ENCODE measurements at regions not wholly inside any gene's neighbourhood (a gene's known extent, or its start where the extent isn't known, plus 50 kb on each side); places are given as distances from the start of the nearest gene placed in this dataset.

- no peak for DNase-seq (ENCODE audit: low read depth)
Measured at GRCh38 chr6:138580040-138580439, 80.7 kb upstream of the NHSL1 start.

GRCh38 chr6:138580801-138581200, 81.5 kb upstream of the NHSL1 start:
- no peak for DNase-seq (ENCODE audit: low read depth)

DNA sequence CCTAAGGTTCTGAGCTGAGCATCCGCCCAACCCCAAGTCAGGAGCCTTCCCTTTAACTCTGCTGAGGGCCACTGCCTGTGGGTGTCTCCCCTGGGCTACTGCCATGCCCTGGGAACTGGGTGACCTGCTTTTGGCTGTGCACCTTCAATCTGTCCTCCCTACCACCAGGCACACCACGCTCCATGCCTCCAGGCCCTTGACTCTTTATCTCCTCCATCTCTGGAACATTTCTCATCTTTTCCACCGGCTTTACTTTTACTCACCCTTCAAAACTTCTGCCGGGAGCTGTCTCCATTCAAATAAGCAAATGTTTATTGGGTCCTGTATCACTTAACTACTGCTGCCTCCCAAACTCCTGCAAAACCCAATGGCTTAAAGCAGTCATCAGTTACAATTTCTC, 83.3 kb upstream of the NHSL1 start:
- DNase-seq (ENCODE audit: low read depth) = no peak

DNA sequence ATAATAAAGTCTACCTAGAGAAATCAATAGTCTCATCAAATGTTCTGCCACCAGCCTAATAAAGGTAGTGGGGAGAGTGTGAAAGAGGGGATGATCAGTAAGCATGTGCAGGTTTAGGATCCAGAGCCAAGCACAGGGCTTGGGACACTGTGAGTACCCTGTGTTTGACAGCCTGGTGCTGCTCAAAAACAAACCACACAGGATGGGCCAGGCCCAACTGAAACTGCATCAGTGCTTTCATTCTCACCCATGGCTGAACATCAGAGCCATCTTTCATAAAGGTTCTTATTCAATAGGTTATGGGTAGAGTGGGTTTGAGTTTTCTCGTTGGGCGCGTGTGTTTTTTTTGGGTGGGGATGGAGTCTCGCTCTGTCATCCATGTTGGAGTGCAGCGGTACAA, 87.3 kb upstream of the NHSL1 start:
- DNase-seq (ENCODE audit: low read depth) = no peak

DNA sequence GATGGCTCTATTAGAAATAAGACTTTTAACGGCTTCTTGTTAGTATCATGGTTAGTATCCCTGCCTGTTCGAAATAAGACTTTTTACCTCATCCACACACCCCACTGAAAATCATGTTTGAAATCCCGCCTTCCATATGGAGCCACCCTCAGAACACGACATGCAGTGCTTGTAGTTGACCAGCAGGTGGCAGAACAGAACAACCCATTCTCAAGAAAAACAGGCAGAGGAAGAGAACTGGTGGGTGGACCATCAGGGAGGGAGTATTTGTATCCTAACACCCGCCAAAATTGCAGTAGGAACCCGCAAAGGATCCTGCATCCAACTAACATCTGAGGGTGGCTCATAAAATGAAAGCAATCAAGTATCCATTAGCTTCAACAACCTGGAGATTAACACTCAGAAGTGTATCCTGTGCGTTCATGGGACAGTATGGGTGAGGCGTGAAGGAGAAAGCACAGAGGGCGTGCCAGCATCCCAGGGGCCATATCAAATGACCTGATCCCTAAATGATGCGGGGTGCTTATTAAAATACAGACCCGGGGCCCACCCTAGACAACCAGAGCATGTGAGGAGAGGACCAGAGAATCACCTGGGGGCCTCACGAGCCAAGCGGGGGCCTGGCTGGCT, 89.6 kb upstream of the NHSL1 start:
- DNase-seq (ENCODE audit: low read depth) = peak; percentile 78

DNA sequence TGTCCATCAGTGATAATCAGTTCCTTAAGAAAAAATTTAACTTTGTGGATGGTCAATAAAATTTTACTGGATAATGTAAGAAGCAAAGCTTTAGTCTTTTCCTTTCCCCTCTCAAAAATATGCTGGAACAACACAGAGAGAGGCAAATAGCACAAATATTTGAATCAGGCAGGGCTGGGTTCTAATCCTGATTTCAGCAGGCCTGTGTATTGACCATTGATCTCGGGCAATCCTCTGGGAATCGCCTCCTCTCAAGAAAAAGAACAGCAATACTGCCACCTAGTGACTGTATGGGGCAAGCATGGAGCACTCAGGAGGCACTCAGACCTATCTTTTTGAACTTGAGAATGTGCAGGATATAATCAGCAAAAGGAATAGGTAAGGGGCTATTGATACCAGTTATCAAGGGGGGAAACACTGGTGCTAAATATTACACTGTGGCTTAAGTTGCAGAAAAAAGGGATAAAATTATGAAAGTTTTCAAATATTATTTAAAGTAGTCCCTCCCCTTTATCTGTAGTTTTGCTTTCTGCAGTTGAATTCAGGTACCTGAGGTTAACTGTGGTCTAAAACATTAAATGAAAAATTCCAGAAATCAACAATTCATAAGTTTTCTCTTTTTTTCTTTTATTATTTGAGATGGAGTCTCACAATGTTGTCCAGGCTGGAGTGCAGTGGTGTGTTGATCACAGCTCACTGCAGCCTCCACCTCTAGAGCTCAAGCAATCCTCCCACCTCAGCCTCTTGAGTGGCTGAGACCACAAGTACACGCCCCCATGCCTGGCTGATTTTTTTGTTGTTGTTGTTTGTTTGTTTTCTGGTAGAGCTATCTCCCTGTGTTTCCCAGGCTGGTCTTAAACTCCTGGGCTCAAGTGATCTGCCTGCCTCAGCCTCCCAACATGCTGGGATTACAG, 91.8 kb upstream of the NHSL1 start:
- DNase-seq (ENCODE audit: low read depth) = peak; percentile 63

GRCh38 chr6:138592749-138593123, 93.4 kb upstream of the NHSL1 start:
- DNase-seq (ENCODE audit: low read depth) = no peak

DNA sequence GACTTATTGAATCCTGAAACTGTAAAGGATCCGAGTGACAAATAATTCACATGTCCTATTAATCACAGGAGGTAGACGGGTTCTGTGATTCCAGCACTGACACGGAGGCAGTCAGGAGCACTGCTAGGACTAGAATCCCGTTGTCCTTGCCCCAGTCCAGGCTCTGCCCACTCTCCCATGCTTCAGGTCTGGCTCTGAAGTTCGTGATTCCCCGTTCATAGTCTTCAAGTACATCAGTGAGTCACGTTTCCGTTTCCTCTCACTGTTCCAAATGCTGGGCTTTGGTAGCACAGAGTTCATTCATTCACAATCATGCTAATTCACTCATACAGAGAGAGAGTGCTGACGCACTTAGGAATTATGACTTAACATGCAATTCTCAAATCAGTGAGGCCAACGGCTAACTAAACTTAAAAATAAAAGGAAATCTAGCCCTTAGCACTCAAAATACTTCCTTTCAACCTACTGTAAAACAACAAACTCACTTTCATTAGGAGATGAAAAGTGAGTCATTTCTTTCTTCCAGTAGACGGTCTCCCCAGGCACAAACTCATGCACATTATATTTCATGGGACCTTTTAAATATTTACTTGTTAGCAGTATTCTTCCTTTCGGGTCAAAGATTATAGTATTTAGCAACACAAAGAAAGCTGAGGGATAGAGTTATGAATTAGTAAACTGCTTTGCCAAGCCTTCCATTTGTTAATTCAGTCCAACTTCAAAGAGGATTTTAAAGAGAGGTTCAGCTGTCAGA, 94.0 kb upstream of the NHSL1 start:
- peak; percentile 88 for DNase-seq (ENCODE audit: low read depth)

- no peak for DNase-seq (ENCODE audit: low read depth)
Measured at GRCh38 chr6:138593909-138594757, 94.8 kb upstream of the NHSL1 start.

- no peak for DNase-seq (ENCODE audit: low read depth)
Measured at GRCh38 chr6:138594758-138595140, 95.5 kb upstream of the NHSL1 start.

GRCh38 chr6:138596126-138596525, 96.8 kb upstream of the NHSL1 start:
- DNase-seq (ENCODE audit: low read depth) = no peak

- DNase-seq (ENCODE audit: low read depth) = no peak
Measured at GRCh38 chr6:138596591-138596990, 97.3 kb upstream of the NHSL1 start.

DNA sequence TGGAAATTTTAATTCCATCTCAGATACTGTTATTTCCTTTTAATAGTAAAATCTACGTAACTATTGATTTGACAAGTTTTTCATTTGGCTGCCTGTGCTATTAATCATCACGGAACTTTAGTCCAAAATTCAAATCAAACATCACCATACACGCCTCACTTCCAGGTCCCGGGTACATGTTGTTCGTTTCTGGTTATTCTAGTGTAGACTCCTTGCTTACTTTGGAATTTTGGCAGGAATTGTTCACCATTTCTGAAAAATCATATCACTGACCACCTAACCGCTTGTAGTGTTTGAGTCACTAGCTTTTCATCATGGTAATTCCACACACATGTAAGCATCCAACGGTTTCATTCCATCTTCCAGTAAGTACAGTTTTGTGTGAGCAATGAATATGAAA, 98.0 kb upstream of the NHSL1 start:
- peak; percentile 35 for DNase-seq (ENCODE audit: low read depth)

- no peak for DNase-seq (ENCODE audit: low read depth)
Measured at GRCh38 chr6:138598562-138599173, 99.4 kb upstream of the NHSL1 start.

DNA sequence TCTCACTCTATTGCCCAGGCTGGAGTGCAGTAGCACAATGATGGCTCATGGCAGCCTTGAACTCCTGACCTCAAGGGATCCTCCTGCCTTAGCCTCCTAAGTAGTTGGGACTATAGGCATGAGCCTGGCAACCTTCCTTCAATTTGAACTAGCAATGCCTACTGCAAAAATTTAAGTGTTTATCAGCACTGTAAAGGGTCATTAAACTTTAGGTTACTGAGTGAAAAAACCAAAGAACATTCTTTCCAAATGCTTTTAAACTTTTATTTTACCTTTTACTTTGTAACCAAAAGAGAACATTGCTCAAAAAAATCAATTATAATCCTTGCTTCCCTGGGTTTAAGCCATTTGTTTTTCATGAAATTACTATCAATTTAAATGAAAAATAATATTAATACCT, 101.0 kb upstream of the NHSL1 start:
- DNase-seq (ENCODE audit: low read depth) = no peak

GRCh38 chr6:138600726-138601125, 101.4 kb upstream of the NHSL1 start:
- DNase-seq (ENCODE audit: low read depth) = no peak

DNA sequence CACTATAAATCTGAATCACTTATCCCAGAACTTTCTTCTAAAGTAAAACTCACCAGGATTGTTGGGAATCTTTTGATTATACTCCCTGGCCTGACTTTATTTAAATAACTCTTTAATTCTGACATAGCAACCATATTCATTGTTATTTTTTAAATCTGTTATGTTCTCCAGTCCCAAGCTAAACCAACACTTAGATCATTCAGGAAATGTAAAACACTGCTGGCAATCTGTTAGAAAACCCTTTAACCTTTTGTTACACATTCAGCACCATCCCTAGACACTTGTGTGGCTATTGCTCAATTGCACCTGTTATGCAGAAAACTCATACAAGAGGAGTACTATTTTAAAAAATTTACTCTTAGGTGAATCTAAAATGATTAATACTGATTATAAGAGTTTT, 101.8 kb upstream of the NHSL1 start:
- peak; percentile 37 for DNase-seq (ENCODE audit: low read depth)

DNA sequence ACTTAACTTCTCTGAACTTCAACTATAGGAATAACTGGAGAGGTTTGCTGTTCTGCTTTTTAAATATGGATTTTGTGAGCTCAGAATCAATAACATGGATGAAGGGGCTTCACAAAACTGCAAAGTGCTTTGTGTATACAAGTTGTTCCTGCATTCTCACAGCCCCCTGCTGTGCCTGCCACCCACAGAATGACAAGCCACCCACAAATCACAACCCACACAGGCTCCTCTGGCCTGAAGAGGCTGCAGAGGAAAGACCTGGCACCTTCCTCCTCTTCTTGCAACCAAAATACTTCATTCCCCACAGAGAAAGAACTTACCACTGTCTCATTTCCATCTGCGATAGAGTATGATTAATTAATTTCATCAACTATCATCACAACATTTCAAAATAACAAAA, 106.7 kb upstream of the NHSL1 start:
- DNase-seq (ENCODE audit: low read depth) = no peak

DNA sequence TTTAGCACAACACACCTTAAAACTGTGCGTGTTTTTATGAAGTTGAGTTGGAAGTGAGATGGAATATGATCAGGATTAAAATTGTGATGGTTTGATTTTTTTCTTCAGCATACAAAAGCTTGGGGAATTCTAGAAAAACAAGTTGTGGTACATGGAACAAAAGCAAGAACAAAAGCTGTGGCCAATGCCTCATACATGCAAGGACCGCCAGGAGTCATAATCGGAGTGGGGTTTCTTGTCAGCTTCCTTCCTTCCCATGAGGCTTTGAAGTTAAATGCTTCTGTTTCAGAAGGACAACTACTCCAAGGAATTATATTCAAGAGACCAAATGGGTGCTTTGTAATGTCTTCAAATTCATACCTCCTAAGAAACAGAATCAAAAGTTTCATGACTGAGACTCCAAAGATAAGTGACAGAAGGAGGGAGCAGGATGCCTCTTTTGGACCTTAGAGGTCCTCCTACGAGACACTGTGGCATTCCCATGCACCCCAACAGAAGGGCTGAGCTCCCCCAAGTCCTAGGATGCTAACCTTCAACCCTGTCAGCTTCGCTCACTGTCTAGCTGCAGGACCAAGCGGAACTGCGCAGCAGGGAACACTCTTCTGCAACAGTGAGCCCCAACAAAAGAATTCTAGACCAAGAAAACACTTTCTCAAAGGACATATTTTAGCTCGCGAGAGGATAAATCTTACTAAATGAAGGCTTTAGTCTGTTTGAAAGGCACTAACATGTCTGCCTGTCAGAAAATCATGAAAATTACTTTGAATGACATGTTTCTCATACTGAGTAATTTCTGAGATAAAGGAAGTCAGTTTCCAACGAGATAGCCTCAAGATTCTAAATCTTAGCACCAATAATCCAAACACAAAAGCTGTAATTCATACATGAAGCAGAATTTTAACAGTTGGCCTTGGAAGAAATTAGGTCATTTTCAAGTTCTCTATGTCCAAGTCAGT, 108.5 kb upstream of the NHSL1 start:
- DNase-seq (ENCODE audit: low read depth) = no peak

GRCh38 chr6:138608896-138609295, 109.6 kb upstream of the NHSL1 start:
- no peak for DNase-seq (ENCODE audit: low read depth)
